Stomach smooth muscle (tissue), 2 donors: ENCODE measurements at regions not wholly inside any gene's neighbourhood (a gene's known extent, or its start where the extent isn't known, plus 50 kb on each side); places are given as distances from the start of the nearest gene placed in this dataset.

ENCODE experiments used
- H3K27ac ChIP-seq: one replicate; pipeline ENCODE4 v1.7.0; 2013; ENCODE audit warnings: mild to moderate bottlenecking, low read length, inconsistent platforms
- H3K27me3 ChIP-seq, 2 donors: one replicate each; pipeline ENCODE4 v1.7.0; 2013; ENCODE audit warnings: low read length in 2 of 2; ENCODE audit not compliant: insufficient read depth in 2 of 2, control insufficient read depth in 1 of 2
- H3K36me3 ChIP-seq, 2 donors: one replicate each; pipeline ENCODE4 v1.7.0; 2013; ENCODE audit warnings: low read length in 2 of 2; ENCODE audit not compliant: control insufficient read depth in 2 of 2, insufficient read depth in 2 of 2
- H3K4me1 ChIP-seq: one replicate; pipeline ENCODE4 v1.7.0; 2013; ENCODE audit warnings: low read length; ENCODE audit not compliant: control insufficient read depth, insufficient read depth
- H3K4me3 ChIP-seq, 2 donors: one replicate each; pipeline ENCODE4 v1.7.0; 2013; ENCODE audit warnings: low read length in 2 of 2
- H3K9ac ChIP-seq, 2 donors: one replicate each; pipeline ENCODE4 v1.7.0; 2013; ENCODE audit warnings: low read length in 2 of 2, mild to moderate bottlenecking in 1 of 2
- H3K9me3 ChIP-seq, 2 donors: one replicate each; pipeline ENCODE4 v1.7.0; 2013; ENCODE audit warnings: low read length in 2 of 2; ENCODE audit not compliant: control insufficient read depth in 2 of 2
- donor health status: healthy.
- donor health status: Pancreatic carcinoma.

DNA sequence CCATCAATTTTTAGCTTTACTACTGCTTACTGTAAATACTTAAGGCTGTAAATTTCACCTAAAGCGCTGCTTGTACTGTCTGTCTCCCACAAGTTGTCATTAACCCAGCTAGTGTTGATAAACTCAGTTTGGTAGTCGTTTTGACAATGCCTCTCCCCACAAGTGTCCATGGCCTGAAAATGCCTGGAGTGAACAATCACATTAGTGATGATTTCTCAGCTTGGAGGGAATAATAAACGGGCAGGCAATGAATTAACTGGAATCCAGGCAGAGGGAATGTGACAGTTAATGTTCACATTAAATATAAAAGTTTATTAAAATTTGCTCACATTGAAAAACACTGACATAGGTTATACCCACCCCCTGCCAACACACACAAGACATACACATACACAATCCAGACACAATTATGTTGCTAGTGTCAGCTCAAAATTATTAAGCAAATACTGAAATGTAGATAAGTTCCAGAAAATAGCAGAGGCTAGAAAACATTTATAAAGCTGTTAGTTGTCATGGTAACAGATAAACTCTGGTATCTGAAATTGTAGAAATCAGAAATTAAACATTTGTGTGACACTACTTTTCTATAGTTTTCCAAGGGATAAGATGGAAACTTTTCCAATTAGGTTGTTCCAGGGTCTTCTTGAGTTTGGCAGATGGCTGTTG, 341.9 kb downstream of the DIRAS2 start:
- Histone ChIP-seq H3K36me3 (no peaks in the 10 kb centered on the region), H3K27me3 (peaks cover 1 to 6% of the 10 kb centered on the region in 2 donors), H3K27ac (no peak overlapping the region), H3K4me1 (no peaks in the 10 kb centered on the region), H3K9ac (no peak overlapping the region), H3K9me3 (no peaks in the 10 kb centered on the region), H3K4me3 (no peak overlapping the region)

DNA sequence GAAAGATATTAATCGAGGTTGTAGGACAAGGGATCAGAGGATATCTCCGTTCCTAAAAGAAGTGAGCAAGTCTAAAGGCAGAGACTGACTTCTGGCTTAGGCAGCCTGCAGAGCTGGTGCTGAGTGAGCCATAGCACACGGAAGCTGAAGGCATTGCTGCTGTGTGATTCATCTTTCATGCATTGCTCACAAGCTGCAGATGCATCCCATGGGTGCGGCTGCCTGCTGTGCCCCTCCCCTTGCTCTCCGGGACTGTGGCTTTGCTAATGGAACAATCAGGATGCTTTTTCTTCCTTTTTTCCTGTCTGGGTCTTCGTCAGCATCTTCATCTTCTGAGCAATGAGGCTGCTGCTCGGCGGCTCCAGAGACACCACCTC, 341.4 kb downstream of the DIRAS2 start:
- Histone ChIP-seq H3K27ac (no peak overlapping the region), H3K4me1 (no peaks in the 10 kb centered on the region), H3K9me3 (no peaks in the 10 kb centered on the region), H3K4me3 (no peak overlapping the region), H3K27me3 (peaks cover 4 to 6% of the 10 kb centered on the region in 2 donors), H3K9ac (no peak overlapping the region), H3K36me3 (no peaks in the 10 kb centered on the region)

DNA sequence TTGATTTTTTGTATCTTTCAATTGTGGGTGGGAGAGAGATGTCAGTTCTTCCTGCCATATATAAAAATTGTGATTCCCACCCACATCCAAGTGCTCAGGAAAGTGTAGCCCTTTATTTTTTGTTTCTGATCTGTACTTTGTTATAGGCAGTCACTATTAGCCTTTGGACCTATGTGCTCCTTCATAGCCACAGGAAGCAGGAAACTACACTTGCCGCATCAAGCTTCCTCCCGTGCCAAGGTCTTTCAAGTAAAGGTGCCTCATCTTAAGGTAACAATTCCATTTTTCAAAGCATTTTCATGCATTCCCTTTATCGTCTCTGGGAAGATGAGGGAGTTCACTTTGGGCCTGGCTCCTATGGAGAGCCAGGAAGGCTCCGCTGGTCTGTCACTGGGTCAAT, 339.0 kb downstream of the DIRAS2 start:
- H3K27me3 ChIP-seq, result peaks cover 4 to 6% of the 10 kb centered on the region in 2 donors
- no peak overlapping the region for H3K27ac ChIP-seq
- H3K9ac ChIP-seq, result no peak overlapping the region
- H3K9me3 ChIP-seq, result no peaks in the 10 kb centered on the region
- no peak overlapping the region for H3K4me3 ChIP-seq
- H3K4me1 ChIP-seq, result no peaks in the 10 kb centered on the region
- H3K36me3 ChIP-seq, result no peaks in the 10 kb centered on the region

- no peak overlapping the region for H3K4me3 ChIP-seq
- H3K9me3 ChIP-seq, result no peaks in the 10 kb centered on the region
- no peaks in the 10 kb centered on the region for H3K36me3 ChIP-seq
- H3K27ac ChIP-seq, result no peak overlapping the region
- H3K4me1 ChIP-seq, result no peaks in the 10 kb centered on the region
- H3K9ac ChIP-seq, result no peak overlapping the region
- peaks cover 4 to 6% of the 10 kb centered on the region in 2 donors for H3K27me3 ChIP-seq
Measured at GRCh38 chr9:90306158-90306557, 336.5 kb downstream of the DIRAS2 start.

DNA sequence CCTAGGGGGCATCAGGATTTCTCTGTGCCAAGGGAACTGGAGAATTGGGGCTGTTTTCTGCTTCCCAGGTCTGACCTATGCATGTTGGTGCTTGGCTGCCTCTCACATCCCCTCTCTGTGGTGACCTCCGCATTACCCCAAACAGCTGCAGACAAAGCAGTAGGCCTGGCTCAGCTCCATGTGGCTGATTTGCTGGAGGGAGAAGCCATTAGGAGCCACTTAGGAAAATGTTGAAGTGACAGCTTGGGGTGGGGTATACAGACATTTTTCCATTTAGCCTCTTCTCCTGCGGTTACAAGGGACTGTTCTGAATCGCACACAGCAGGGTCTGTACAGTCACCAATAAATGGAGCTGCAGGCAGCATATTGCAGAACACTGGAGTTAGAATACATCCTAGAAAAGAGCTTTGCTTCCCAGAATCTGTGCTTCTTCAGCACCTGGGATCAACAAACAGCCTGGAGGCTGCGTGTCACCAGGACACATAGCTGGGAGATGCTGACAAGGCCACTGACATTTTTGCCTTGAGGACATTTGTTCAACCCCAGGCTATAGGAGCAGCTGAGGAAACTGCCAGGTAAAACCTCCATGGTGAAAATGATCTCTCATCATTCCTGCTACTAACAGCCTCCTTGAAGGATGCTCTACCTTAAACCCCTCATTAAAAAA, 335.3 kb downstream of the DIRAS2 start:
- Histone ChIP-seq H3K4me3 (no peak overlapping the region), H3K36me3 (no peaks in the 10 kb centered on the region), H3K27me3 (peaks cover 4 to 6% of the 10 kb centered on the region in 2 donors), H3K9ac (no peak overlapping the region), H3K27ac (no peak overlapping the region), H3K4me1 (no peaks in the 10 kb centered on the region), H3K9me3 (no peaks in the 10 kb centered on the region)

DNA sequence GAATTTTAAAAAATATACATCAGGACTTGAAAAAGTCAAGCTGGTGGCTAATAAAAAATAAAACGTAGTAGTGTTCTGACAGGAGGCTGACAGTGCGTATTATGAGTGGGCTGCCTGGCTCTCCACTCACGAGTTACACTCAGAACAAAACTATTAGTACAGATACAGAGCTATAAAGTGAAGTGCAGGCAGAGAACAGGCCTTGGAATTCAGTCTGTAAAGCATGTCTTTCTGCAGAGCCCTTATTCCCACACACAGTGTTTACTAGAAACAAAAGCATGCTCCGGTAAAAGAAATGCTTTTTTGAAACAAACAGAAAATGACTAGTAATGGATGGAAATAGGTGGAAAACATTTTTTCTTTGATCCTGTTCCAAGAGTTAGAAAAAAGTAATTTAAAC, 334.7 kb downstream of the DIRAS2 start:
- H3K27me3 ChIP-seq, result peaks cover 4 to 6% of the 10 kb centered on the region in 2 donors
- no peaks in the 10 kb centered on the region for H3K36me3 ChIP-seq
- H3K9ac ChIP-seq, result no peak overlapping the region
- no peaks in the 10 kb centered on the region for H3K9me3 ChIP-seq
- H3K27ac ChIP-seq, result no peak overlapping the region
- H3K4me1 ChIP-seq, result no peaks in the 10 kb centered on the region
- no peak overlapping the region for H3K4me3 ChIP-seq

- Histone ChIP-seq H3K36me3 (no peaks in the 10 kb centered on the region), H3K9me3 (no peaks in the 10 kb centered on the region), H3K27me3 (peaks cover 4 to 6% of the 10 kb centered on the region in 2 donors), H3K27ac (no peak overlapping the region), H3K4me3 (no peak overlapping the region), H3K4me1 (no peaks in the 10 kb centered on the region), H3K9ac (no peak overlapping the region)
Measured at GRCh38 chr9:90308691-90309090, 333.9 kb downstream of the DIRAS2 start.

GRCh38 chr9:90309809-90310520, 332.7 kb downstream of the DIRAS2 start:
- Histone ChIP-seq H3K36me3 (no peaks in the 10 kb centered on the region), H3K9me3 (no peaks in the 10 kb centered on the region), H3K4me3 (no peak overlapping the region), H3K27ac (no peak overlapping the region), H3K27me3 (peaks cover 0 to 4% of the 10 kb centered on the region in 2 donors), H3K9ac (no peak overlapping the region), H3K4me1 (no peaks in the 10 kb centered on the region)

- H3K27ac ChIP-seq, result no peak overlapping the region
- H3K9me3 ChIP-seq, result no peaks in the 10 kb centered on the region
- H3K4me1 ChIP-seq, result no peaks in the 10 kb centered on the region
- H3K4me3 ChIP-seq, result no peak overlapping the region
- no peaks in the 10 kb centered on the region for H3K36me3 ChIP-seq
- peaks cover 0 to 4% of the 10 kb centered on the region in 2 donors for H3K27me3 ChIP-seq
- no peak overlapping the region for H3K9ac ChIP-seq
Measured at GRCh38 chr9:90310521-90310876, 332.1 kb downstream of the DIRAS2 start.

GRCh38 chr9:90311811-90312210, 330.8 kb downstream of the DIRAS2 start:
- Histone ChIP-seq H3K36me3 (no peaks in the 10 kb centered on the region), H3K9ac (no peak overlapping the region), H3K4me1 (no peaks in the 10 kb centered on the region), H3K27me3 (no peaks in the 10 kb centered on the region), H3K4me3 (no peak overlapping the region), H3K9me3 (no peaks in the 10 kb centered on the region), H3K27ac (no peak overlapping the region)

DNA sequence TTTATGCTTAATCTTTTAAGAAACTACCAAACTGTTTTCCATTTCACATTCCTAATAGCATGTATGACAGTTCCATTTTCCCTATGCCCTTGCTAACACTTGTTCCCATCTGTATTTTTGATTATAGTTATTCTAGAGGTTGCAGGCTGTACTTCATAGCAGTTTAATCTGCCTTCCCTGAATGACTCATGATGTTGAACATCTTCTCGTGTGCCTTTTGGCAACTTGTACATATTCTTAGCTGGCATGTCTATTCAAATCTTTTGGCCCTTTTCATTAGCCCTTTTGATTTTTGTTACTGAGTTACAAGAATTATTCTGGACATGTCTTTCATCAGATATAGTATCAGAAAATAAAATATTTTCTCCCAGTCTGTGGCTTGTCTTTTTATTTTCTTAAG, 320.3 kb downstream of the DIRAS2 start:
- Histone ChIP-seq H3K9me3 (no peaks in the 10 kb centered on the region), H3K4me3 (no peak overlapping the region), H3K9ac (no peak overlapping the region), H3K27me3 (no peaks in the 10 kb centered on the region), H3K4me1 (no peaks in the 10 kb centered on the region), H3K36me3 (no peaks in the 10 kb centered on the region), H3K27ac (no peak overlapping the region)
